Mesothelial cell of epicardium (in vitro differentiated cells): ENCODE measurements at regions not wholly inside any gene's neighbourhood (a gene's known extent, or its start where the extent isn't known, plus 50 kb on each side); places are given as distances from the start of the nearest gene placed in this dataset.

Experiments used
- DNase-seq, 2 experiments: peaks; one replicate each; pipeline ENCODE4 v3.0.0; 2021; ENCODE audit warnings: low spot score in 2 of 2; ENCODE audit not compliant: unreplicated experiment in 2 of 2
- H3K27ac Mint-ChIP-seq: 2 replicates; pipeline ENCODE4 v1.8.0; 2021; ENCODE audit warnings: mixed read lengths
- H3K27me3 Mint-ChIP-seq: 2 replicates; pipeline ENCODE4 v1.8.0; 2021; ENCODE audit warnings: low read depth, mixed read lengths
- H3K36me3 Mint-ChIP-seq: 2 replicates; pipeline ENCODE4 v1.8.0; 2021; ENCODE audit warnings: mixed read lengths
- H3K4me1 Mint-ChIP-seq: 2 replicates; pipeline ENCODE4 v1.8.0; 2021; ENCODE audit warnings: mixed read lengths
- H3K4me3 Mint-ChIP-seq: 2 replicates; pipeline ENCODE4 v1.8.0; 2021; ENCODE audit warnings: mild to moderate bottlenecking, moderate library complexity, mixed read lengths
- H3K9me3 Mint-ChIP-seq: 2 replicates; pipeline ENCODE4 v1.8.0; 2021; ENCODE audit warnings: mixed read lengths
- TF ChIP-seq, protein P1 (sequence below): fragments of 200-600 bp; sonication (generic); IDR thresholded peaks from one replicate; pipeline ENCODE4 v1.5.0; 2021; ENCODE audit warnings: antibody characterized with exemption; ENCODE audit not compliant: unreplicated experiment

DNA sequence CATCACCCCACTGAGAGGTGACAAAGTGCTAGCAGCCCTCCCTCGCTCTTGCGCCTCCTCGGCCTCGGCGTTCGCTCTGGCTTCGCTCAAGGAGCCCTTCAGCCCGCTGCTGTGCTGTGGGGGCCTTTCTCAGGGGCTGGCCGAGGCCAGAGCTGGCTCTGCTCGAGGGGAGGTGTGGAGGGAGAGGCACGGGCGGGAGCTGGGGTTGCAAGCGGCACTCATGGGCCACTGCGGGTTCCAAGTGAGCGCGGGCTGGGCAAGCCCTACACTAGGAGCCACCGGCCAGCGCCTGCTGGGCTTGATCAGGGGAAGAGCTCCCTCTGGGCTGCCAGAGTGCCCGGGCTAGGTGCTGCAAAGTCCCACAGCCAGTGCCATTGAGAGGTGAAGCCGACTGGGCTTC is 964.8 kb upstream of the GJE1 start:
- Mint-ChIP-seq H3K9me3 (peaks cover 14% of the 10 kb centered on the region), H3K4me1 (peaks cover 6% of the 10 kb centered on the region), H3K27ac (no peak overlapping the region), H3K27me3 (no peaks in the 10 kb centered on the region), H3K36me3 (peaks cover 4% of the 10 kb centered on the region), H3K4me3 (no peak overlapping the region)
- no peak for DNase-seq
- TF ChIP-seq, protein P1, sequence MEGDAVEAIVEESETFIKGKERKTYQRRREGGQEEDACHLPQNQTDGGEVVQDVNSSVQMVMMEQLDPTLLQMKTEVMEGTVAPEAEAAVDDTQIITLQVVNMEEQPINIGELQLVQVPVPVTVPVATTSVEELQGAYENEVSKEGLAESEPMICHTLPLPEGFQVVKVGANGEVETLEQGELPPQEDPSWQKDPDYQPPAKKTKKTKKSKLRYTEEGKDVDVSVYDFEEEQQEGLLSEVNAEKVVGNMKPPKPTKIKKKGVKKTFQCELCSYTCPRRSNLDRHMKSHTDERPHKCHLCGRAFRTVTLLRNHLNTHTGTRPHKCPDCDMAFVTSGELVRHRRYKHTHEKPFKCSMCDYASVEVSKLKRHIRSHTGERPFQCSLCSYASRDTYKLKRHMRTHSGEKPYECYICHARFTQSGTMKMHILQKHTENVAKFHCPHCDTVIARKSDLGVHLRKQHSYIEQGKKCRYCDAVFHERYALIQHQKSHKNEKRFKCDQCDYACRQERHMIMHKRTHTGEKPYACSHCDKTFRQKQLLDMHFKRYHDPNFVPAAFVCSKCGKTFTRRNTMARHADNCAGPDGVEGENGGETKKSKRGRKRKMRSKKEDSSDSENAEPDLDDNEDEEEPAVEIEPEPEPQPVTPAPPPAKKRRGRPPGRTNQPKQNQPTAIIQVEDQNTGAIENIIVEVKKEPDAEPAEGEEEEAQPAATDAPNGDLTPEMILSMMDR = no peak

DNA sequence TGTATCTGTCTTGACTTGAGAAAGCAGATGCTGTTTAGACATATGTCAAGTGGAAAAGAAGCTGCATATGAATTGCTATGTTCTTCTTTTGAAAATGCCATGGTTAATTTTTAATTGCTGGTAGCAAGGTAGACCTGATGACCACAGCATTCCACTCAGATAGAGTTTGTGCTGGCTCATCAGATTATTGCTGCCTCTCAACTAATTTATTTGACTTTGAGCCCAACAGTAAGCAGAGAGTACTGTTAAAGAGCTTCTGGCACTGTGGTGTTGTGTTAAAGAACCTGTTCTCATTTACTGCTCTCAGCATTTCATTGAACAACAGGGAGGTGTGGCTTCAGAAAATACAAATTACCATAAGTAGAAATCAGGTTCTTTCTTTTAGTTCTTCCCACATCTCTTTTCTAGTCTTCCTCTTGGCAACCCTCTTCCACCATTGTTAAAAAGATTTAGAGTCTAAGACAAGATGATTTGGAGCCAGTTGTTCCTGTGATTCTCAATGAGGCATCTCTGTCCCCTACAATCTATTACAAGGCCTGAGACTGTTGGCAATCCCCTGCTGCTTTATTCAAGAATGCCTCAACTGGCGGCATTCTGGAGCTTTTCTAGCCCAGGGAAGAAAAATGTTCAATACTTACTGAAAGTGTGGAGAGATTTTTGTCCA is 967.6 kb upstream of the GJE1 start:
- Mint-ChIP-seq H3K27ac (no peak overlapping the region), H3K4me1 (peaks cover 6% of the 10 kb centered on the region), H3K36me3 (peaks cover 4% of the 10 kb centered on the region), H3K27me3 (no peaks in the 10 kb centered on the region), H3K9me3 (peaks cover 23% of the 10 kb centered on the region), H3K4me3 (no peak overlapping the region)
- no peak for DNase-seq
- TF ChIP-seq, protein P1 = no peak

DNA sequence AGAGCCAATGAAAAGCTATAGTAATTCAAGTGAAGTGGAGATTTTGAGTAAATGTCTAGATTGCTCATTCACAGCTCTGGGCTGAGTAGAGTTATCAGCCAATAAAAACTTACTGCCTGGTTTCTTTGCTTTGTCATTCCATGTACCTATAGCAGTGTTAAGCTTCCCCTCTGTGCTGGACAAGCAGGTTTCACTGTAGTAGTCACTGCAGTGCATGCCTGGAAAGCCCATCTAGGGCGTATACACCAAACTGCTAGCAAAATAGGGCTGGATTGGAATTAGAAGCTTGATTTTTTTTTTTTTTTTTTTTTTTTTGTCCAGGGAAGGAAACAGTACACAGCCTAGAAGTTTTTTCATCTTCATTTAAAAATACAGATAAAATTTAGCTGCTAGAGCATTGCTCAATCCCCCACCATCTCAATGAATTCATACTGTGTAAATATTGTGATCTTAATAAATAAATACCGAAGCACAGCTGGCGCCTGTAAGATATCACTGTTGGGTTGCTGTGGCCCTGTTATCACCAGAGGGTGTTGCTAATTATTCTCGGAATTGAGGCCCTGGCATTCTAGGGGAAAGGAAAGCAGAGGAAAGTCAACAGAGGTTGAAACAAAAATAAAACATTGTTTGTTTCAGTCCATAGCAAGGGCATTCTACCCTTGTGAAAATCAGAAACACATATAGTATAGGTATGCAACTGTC is 968.5 kb upstream of the GJE1 start:
- peaks cover under 1% of the 10 kb centered on the region for H3K4me1 Mint-ChIP-seq
- peaks cover 4% of the 10 kb centered on the region for H3K36me3 Mint-ChIP-seq
- TF ChIP-seq, protein P1 = no peak
- no peak overlapping the region for H3K4me3 Mint-ChIP-seq
- H3K27me3 Mint-ChIP-seq = no peaks in the 10 kb centered on the region
- no peak for DNase-seq
- peak overlapping the region; percentile 34 for H3K27ac Mint-ChIP-seq
- peaks cover 23% of the 10 kb centered on the region for H3K9me3 Mint-ChIP-seq

DNA sequence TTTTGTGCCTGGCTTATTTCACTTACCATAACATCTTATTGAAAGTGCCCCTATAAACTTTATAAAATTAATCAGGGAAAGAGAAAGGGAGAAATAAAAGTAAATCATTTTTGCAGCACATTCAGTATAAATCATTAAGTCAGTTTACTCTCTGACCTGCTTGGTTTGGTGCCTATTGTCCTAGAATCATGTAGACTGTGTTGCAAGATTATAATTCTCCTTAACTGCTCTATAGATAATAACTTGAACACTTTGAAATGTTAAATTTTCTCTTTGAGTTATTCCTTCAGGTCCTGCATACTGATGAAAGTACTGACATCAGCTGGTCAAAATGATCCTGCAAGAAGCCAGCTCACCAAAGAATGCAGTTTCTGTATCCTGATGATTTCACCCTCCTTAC is 969.6 kb upstream of the GJE1 start:
- TF ChIP-seq, protein P1 = no peak

DNA sequence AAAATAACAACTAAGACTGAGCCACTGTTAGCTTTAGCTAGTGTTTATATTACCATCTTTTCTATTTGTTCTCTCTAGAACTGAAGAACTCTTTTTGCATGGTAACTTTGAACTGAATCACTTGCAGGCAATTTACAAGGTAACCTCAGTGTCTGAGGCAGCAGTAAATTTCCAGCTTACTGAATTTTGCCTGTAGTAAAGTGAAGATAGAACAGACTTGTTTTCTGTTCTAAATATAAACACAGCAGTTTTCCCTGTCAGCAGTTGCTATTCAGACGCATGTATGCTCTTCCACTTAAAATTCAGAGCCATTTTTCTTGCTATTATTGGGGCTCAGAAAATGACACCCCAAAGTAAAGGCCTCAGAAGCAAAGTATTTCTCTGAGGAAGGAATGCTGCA is 974.0 kb upstream of the GJE1 start:
- Mint-ChIP-seq H3K27me3 (no peaks in the 10 kb centered on the region), H3K36me3 (peaks cover 4% of the 10 kb centered on the region), H3K27ac (no peak overlapping the region), H3K4me1 (no peaks in the 10 kb centered on the region), H3K9me3 (peaks cover 32% of the 10 kb centered on the region), H3K4me3 (no peak overlapping the region)
- no peak for DNase-seq
- TF ChIP-seq, protein P1 = no peak

More for the DNA sequence above, 969.6 kb upstream of the GJE1 start:
- DNase-seq = no peak
- H3K4me3 Mint-ChIP-seq = no peak overlapping the region
- H3K27ac Mint-ChIP-seq = no peak overlapping the region
- H3K36me3 Mint-ChIP-seq = peaks cover 4% of the 10 kb centered on the region
- peaks cover 23% of the 10 kb centered on the region for H3K9me3 Mint-ChIP-seq
- H3K27me3 Mint-ChIP-seq = no peaks in the 10 kb centered on the region
- no peaks in the 10 kb centered on the region for H3K4me1 Mint-ChIP-seq
